NCI-H2227 treated with DMSO at 0.1 percent for 48 hours (cell line): ENCODE measurements at regions not wholly inside any gene's neighbourhood (a gene's known extent, or its start where the extent isn't known, plus 50 kb on each side); places are given as distances from the start of the nearest gene placed in this dataset.

Source experiments
- DNase-seq: peaks from one replicate; lab custom pipeline; 2025; lab: John Stamatoyannopoulos, UW

DNA sequence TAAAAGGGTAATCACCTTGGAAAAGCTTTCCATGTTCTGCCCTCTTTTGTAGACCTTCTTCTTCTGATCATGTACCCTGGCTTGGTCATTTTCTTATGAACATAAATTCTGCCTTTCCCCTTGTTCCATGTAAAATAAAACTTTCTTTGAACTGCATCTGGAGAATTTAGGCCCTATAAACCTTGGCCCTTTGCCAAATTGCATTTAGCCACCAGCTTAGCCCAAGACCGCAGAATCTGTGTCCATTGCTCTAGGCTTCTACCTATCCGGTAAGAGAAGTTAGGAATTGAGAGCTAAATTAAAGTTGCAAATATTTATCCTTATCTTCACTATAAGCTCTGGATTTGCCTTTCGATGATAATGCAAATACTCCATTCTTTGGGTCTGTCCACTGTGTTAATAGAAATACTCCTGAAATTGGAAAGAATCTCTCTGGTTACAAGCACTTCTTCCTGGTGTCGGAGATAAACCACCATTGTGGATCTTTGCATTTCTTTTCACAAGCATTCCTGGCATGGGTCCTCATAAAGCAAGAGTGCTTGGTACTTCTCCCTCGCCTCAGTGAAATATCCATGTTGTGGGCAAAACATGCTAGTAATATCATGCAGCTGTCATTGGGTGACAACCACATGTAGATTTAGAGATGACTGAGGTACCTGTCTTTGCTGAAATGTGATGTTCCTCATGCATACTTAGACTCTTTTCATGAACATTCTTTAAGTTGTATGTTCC is 698.0 kb upstream of the WWC1 start:
- DNase-seq, result no peak

DNA sequence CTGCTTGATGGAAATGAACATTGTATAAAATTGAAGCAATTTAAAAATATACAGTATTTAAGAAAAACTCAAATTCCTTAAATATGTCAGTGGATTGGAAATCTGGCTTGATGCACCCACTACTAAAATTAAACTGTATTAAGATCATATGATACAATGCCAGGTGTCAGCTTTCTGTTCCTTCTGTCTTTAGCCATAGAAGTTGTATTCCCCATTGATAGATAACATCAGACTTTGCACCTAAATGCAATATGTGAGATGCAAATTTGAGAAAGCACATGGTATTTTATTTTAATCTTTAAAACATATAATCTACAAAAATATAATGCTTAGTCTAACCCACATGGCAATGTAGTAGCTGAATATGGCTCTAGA is 697.4 kb upstream of the WWC1 start:
- DNase-seq, result no peak

DNA sequence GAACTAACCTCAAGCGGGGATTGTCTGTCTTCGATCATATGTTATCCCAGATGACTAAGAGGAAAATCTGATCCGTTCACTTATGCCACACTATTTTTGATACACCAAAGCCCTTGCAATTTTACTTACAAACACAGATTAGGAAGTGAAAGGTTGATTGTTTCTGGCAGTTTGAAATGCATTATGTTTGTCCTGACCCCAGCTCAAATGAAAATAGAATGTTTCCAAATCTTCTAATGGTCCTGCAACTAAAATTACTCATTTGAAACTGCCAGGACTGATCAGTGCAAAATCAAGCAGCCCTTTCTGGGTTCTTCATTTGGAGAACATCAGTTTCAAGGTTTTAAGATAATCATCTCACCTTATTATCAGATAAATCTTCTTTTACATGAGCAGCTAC is 696.7 kb upstream of the WWC1 start:
- DNase-seq, result no peak

DNA sequence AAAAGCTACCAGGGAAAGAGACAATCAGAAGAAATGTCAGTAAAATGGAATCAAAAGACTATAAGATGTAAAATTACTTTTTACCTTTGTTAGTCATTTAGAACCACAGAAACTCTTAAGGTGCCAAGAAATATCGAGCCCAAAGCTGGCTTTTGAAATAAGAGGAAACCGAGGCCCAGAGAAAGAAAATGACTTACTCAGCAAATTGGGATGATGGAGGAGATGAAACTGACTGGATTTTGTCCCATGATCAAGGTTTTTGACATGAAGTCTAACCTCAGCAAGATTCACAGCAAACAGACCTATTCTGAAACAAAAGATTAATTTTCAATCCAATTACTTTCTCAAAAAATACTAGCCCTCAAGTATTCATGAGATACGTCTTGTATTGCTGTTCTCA is 696.2 kb upstream of the WWC1 start:
- DNase-seq, result no peak

DNA sequence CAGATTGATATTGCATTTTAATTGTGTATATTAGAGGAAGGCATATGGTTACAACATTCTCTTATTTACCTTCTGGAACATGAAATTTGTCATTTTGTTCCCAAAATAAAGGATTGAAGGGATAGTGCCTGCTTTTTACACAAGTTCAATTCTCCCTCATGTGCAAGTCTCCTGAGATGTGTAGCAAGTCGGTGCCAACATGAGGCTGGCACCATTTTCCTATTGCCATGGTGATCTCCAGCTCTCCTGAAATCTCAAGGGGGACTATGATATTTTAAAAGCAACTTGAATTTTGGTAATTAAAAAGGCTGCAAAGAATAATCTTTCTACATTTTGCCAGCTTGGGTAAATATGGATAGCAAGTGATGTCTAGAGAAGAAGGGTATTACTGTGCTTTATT is 693.3 kb upstream of the WWC1 start:
- no peak for DNase-seq

DNA sequence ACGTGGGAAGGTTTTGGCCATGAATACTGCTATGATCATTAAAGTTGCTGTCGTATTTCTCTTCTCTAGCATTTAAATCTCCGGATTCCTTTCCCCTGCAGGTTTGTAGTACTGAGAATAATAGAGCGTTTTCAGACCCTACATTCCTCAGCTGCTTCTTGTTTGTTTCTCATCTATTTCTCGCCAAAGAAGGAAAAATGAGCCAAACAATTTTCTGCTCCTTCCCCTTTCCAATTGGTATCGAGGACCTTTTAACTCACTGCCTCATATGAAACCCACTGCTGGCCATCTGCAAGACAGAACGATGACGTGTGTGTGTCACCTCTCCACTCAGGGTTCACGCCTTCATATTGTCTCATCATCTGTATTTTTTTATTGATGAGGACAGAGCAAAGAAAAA is 689.4 kb upstream of the WWC1 start:
- DNase-seq, result no peak

DNA sequence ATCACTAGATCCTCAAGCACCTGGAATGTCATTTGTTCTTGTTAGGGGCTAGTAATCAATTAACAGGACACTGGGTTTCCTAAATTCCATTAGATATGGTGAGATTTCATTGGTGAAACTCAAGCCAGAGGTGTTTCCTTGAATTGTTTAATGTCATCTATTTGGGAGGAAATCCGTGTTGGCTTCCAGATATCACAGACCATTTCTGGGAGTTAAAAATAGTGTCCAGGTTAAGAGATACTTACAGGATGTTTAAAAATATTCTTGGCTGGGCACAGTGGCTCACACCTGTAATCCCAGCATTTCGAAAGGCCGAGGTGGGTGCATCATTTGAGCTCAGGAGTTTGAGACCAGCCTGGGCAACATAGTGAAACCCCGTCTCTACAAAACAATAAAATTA is 688.3 kb upstream of the WWC1 start:
- DNase-seq, result no peak

DNA sequence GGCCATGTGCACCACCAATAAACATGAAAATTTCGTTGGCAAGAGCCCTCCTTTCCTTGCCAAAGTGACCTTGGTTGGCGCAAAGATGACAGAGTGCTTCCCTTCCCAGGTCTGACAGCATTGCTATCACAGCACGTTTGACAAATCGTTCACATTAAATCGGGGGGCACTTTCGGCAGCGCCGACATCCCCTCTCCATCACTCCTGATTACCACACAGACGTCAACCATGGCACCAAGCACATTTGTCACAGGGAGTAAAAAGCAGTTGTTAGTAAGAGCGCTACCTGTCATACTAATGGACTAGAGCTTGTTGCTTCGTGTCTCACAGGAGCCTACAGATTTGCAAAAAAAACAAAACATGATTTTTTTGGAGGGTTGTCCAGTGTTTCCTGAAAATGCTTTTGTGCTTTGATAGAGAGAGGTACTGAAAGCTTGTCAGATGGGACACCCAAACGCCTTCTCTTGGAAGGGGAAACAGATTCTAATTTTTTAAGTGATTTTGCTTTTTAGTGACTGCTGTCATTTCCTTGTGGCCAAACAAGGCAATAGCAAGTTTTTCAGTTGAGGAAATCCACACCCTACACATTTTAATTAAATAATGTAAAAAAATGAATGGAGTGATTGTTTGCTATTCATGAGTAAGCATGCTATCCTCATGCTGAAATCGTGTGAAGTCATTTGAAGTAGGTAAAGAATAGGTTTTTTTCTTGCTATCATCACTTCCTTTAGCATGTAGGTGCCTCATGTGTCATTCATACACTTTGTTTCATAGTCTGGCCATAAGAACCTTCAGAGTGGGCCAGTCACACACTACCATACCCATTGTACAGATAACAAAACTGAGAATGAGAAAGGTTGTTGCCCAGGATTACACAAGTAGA is 682.8 kb upstream of the WWC1 start:
- DNase-seq, result no peak

DNA sequence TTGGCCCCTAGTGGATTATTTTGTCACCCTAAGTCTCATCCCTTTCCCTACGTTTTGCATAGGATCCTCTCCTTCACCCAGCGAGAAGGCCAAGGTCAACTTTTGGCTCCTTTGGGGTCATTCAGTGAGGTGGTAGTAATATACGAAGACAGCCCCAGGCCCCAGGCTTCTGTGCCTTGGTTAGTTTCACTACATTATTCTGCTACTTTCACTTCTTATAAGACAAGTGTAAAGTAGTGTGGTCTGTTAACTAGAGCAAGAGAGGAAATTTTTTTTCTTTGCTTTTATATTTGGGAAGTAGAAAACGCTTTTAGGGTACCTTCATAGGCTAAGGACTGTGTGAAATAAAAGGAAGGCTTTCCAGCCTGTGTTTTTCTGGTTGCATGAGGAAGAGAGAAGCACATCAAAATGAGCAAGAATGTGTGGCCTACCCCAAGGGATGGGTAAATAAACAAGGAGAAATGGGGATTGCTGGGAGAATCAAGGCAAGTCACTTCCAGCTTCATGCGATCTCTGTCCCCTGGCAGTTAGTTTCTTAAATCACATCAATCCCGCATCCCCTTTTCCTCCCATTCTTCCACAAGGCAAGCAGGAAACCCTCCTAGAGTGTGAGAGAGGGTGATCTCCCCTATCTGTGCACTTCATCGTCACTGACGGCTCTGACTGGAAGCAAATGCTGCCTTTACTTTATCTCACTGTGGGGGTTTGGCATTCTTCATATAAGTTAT is 677.0 kb upstream of the WWC1 start:
- no peak for DNase-seq

DNA sequence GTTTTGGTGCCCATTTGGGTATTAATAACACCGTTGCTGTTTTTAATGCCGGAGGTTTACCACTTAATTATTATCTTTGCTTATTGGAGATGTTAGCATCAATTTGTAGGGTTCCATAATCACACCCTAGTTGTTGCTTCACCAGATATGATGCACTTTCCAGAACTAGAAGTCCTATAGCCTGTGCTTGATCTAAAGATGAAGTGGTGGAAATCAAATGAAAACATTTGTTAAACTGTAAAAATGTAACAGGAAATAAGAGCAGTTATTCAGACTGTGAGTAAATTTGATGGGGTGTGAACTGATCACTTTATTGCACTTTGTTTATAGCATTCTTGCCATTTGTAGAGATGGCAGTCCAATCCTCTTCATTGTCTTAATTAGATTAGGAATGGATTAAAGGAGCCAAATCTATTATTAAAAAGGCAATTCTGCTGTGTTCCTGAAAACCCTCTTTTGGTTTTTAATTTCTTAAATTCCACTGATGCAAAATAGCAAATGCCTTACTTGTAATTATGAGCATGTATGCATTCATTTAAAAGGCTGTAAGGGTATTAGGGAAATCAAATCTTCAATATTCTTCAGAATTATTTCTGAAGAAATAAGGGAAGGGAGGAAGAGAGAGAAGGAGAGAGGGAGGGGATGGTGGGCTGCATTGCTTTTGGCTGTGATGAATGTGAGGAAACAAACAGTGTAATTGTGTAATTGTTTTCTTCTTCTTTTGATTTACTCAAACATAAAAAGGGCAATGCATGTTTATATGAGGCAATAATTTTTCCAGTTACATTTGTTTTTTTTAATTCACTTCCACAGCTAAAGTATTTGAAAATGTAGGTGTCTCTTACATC is 675.2 kb upstream of the WWC1 start:
- DNase-seq, result no peak

DNA sequence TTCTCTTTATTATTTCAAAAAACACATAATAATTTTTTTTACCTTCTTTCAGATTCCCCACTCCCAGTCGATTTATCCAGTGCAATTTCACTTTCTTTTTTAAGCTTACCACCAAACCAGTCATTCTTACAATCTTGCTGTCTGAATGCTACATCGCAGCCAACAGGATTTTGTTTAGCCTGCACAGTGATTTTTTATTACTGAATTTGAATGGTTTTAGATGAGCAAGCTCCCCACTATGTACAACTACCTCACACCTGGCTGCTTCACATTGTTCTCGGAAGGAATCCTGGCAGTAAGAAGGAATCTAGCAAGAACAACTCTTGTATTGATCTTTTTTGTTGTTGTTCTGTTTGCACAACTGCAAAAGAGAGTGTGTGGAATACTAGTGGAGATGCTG is 668.1 kb upstream of the WWC1 start:
- no peak for DNase-seq

DNA sequence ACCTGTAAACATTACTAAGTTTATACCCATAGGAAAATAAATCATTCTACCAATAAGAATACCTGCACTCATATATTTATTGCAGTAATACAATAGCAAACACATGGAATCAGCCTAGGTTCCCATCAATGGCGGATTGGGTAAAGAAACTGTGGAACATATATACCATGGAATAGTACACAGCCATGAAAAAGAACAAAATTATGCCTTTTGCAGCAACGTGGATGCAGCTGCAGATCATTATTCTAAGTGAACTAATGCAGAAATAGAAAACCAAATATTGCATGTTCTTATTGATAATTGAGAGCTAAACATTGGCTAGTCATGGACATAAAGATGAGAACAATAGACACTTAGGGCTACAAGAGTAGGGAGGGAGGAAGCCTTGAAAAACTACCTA is 667.4 kb upstream of the WWC1 start:
- no peak for DNase-seq

DNA sequence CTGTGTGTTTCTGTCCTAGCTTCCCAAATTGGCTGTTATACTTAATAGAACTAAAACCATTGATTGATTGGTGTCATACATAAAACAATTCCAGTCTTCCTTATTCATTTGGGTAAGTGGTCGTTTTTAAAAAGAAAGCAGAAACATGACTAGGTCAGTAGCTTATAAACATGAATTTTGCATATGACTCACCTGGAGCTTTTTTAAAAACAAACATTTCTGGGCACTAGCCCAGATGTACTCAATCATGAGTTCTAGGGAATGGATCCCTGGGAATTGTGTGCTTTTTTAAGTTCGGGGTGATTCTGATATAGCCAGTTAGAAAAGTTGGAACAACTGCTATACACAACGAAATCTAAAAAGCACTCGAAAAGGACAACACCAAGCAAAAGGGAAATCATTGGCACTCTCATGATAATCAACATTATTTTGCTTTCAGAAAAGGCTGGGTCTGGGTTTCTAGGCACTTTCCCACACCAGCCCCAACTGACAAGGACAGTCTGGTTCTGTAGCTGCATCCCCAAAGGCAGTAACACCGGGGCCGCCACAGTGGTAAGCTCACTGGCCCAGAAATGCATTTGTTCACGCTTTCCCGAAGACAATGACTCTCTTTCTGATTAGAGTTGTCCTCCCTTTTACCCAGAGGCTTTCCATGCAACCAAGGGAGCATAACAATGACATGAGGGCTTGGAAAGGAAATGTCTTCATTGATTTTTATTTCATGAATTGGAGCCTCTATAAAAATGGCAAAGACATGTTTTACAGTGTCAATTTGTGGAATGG is 664.9 kb upstream of the WWC1 start:
- no peak for DNase-seq

DNA sequence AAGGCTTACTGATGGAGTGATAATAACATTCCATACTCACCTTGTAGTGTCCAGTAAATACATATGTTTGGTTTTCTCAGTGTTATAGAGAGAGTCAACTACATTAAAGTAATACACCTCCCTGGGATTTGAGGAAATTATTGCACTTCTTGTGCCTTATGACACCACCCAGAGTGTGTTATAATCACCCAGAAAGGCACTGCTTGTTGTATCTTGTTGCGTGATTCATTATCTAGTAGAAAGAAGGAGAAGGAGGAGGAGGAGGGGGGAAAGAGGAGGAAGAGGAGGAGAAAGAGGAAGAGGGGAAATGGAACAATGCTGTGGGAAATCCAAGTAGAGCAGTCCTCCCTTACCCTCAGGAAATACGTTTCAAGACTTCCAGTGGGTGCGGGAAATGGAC is 661.8 kb upstream of the WWC1 start:
- DNase-seq, result no peak

DNA sequence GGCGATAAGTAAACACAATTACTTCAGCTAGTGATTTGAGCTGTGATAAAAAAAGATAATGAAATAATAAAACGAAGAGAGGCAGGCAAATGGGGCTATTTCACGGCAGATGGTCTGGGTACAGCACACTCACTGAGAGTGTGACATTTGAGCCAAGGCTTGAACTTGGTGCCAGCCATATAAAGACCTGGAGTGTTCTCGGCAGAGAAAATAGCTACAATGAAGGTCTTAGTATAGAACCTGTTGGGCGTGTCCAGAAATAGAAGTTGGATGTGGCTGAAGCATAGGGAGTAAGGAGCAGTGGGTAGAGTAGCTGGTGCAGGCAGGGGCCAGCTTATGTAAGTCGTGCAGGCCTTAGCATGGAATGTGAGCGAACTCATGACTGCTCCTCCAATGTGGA is 660.3 kb upstream of the WWC1 start:
- DNase-seq, result no peak

DNA sequence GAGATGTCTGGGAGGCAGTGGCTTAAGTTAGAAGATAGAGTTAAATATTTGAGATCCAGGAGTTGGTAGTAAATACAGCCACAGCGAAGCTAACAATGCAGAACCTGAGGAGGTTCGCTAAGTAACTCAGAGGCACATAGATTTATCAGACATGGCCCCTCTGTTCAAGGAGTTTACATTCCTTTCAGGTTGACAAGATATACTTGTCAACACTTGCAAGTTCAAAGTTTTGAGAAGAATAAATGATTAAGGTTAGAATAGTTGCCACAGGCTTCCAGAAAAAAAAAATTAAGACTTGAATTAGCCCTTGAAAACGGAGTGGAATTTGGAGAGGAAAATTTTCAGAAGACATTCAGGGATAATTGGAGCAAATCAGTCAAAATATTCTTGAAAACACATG is 658.3 kb upstream of the WWC1 start:
- no peak for DNase-seq

DNA sequence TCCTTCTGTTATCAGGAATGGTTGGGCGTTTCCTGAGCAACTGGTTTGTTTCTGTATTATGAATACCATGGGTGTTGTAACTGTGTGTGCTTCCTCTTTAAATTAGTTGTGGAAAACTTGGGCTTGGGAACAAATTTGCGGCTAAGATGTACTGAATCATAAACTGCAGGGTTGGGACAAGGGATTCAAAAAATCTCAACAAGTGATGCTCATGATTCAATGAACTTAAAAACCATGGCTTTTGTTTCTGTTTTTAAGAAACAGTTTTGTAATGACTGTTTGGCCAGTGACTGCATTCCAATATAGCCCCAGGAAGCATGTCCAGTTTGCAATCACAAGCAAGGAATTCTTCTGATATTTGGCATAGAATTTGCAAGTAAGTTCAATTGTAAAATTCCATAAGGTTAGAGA is 657.5 kb upstream of the WWC1 start:
- DNase-seq, result no peak

DNA sequence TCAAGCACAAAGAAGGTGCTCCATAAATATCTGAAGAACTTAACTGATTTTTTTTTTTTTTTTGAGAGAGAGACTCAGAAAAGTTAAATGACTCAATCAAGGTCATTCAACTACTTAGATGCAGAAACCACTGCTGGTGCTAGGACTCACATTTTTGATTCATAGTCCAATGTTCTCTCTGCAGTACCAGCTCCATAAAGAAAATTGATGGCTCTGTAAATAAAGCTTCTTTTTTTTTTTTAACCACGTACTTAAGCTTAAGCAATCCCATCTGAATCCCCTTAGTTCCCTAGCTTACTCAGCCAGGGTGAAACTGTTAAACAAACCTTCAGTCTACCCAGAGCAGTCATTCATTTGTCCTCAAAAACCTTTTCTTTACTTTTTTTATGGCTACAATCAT is 657.0 kb upstream of the WWC1 start:
- DNase-seq, result no peak

DNA sequence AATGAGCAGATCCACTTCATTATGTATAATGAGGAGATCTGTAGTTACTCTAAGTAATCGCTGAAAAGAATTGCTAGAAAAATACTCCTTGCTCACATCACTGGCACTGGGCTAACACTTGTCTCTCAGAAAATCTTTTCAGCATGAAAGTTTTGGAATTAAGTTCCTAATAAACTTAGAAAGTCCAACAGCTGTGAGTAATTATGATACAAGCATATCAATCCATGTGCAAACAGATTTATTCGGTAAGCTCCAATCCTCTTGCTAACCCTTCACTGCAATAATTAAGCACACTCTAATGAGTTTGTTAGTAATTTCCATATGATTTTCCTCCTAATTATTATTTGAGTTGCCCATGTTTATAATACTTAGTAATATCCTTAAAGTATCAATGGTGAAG is 652.6 kb upstream of the WWC1 start:
- DNase-seq, result no peak

DNA sequence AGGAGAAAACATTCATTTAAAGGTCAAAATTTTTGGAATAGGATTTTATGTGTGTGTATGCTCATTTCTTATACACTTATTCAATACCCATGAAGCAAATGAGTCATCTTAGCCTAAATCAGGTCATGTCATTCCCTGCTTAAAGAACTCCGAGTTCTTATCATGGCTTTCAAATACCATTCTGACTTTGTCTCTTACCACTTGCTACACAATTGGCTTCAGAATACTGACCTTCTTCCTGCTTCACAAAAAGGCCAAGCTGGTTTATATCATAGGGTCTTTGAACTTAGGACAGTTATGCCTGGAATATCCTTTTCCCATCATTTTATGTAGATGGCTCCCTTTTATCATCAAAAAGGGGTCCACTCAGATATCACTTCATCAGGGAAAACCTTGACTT is 652.2 kb upstream of the WWC1 start:
- DNase-seq, result no peak

DNA sequence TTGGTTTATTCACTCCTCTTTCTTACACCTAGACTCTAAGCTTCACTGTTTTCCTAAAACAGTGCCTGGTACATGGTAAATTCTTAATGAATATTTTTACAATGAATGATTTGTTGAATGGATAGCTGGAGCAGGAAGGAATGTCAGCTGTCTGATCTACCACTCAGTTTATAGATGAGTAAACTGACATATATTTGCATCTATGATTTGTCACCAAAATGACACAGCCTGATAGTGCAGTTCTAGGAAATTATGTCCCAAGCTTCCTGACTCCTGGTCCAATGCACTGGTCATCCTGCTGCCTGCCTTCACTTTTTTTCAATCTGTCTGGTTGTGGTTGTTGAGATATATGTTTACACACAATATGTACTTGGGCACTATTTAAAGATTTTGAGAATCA is 651.7 kb upstream of the WWC1 start:
- DNase-seq, result no peak
